ENCODE measurements at regions not wholly inside any gene's neighbourhood (a gene's known extent, or its start where the extent isn't known, plus 50 kb on each side); places are given as distances from the start of the nearest gene placed in this dataset.

GRCh38 chr6:134415656-134416055, 97.7 kb upstream of the SGK1 start:
- no peak for TF ChIP-seq CTCF (IDR thresholded peaks at IDR 0.05; ENCODE audit: control extremely low read depth in 1 of 3, insufficient read depth in 1 of 3, low read depth in 1 of 3, low read length in 3 of 3)
- no peak for TF ChIP-seq SUZ12 (IDR thresholded peaks at IDR 0.05; ENCODE audit: low read length)
- no peak for TF ChIP-seq SP2 (IDR thresholded peaks at IDR 0.05; ENCODE audit: low read length)
